Spleen (tissue), 11 donors: ENCODE measurements at regions not wholly inside any gene's neighbourhood (a gene's known extent, or its start where the extent isn't known, plus 50 kb on each side); places are given as distances from the start of the nearest gene placed in this dataset.
"Not testable (repeated sequence)": the region's sequence is repeated elsewhere in the genome, so short reads cannot be mapped to it uniquely, and the experiment has no call there.

Experiments used
- DNase-seq: peaks from one replicate; pipeline ENCODE4 v3.0.0-alpha.2; 2020
- H3K27ac ChIP-seq, 8 donors: fragments of 200-600 bp; sonication (generic) in 7 of 8; 1 replicate in 4 of 8; 2 replicates in 4 of 8; pipeline versions ENCODE4 v1.5.0 to v1.8.0; 2016 to 2021; ENCODE audit warnings: inconsistent platforms in 4 of 8, mild to moderate bottlenecking in 4 of 8, moderate library complexity in 1 of 8
- H3K27me3 ChIP-seq, 7 donors: fragments of 200-600 bp; sonication (generic) in 6 of 7; replicated peaks in 1 of 7; 1 replicate in 4 of 7; 2 replicates in 3 of 7; pipeline versions ENCODE4 v1.5.0 to v1.8.0; 2016 to 2021; ENCODE audit warnings: inconsistent platforms in 3 of 7, mild to moderate bottlenecking in 1 of 7
- H3K36me3 ChIP-seq, 6 donors: fragments of 200-600 bp; sonication (generic) in 5 of 6; 1 replicate in 4 of 6; 2 replicates in 2 of 6; pipeline versions ENCODE4 v1.5.0 to v1.8.0; 2016 to 2021; ENCODE audit warnings: inconsistent platforms in 2 of 6
- H3K4me1 ChIP-seq, 6 donors: fragments of 200-600 bp; sonication (generic) in 5 of 6; 1 replicate in 3 of 6; 2 replicates in 3 of 6; pipeline versions ENCODE4 v1.5.0 to v1.8.0; 2016 to 2021; ENCODE audit warnings: inconsistent platforms in 3 of 6
- H3K4me3 ChIP-seq, 8 donors: fragments of 200-600 bp; sonication (generic) in 7 of 8; 1 replicate in 4 of 8; 2 replicates in 4 of 8; pipeline versions ENCODE4 v1.5.0 to v1.8.0; 2016 to 2021; ENCODE audit warnings: inconsistent platforms in 4 of 8, mild to moderate bottlenecking in 4 of 8, moderate library complexity in 2 of 8
- H3K9me3 ChIP-seq, 8 donors: fragments of 200-600 bp; sonication (generic) in 7 of 8; 1 replicate in 4 of 8; 2 replicates in 4 of 8; pipeline versions ENCODE4 v1.5.0 to v1.8.0; 2016 to 2021; ENCODE audit warnings: inconsistent platforms in 4 of 8
- CTCF ChIP-seq, 11 experiments: fragments of 200-600 bp in 7 of 11; fragments of 450-650 bp in 4 of 11; sonication (generic) in 4 of 11; IDR thresholded peaks in 8 of 11; conservative IDR thresholded peaks in 3 of 11; 1 replicate in 7 of 11; 2 replicates in 4 of 11; pipeline versions ENCODE4 v1.4.0 to v1.8.0; 2016 to 2021; ENCODE audit warnings: antibody characterized with exemption in 11 of 11, inconsistent platforms in 4 of 11, mild to moderate bottlenecking in 1 of 11
- POLR2A ChIP-seq, 3 donors: fragments of 450-650 bp; IDR thresholded peaks; one replicate each; pipeline ENCODE4 v1.5.1; 2017; ENCODE audit warnings: antibody characterized with exemption in 3 of 3, mild to moderate bottlenecking in 1 of 3
- POLR2AphosphoS5 ChIP-seq, 3 donors: sonication (generic); formaldehyde crosslinking; IDR thresholded peaks; one replicate each; pipeline ENCODE4 v1.5.1; 2017; ENCODE audit warnings: antibody characterized with exemption in 3 of 3
- WGBS, 5 donors: extraction: QIAGEN DNeasy Blood & Tissue Kit in 3 of 5; methylation state at CpG; one replicate each; pipeline versions ENCODE4 v1.1.5 to v1.1.7; 2013 to 2018; 5-methylcytosine and 5-hydroxymethylcytosine counted together
- intact Hi-C: fragments of 100-400 bp; cut with DNase I; formaldehyde crosslinking; loops from one replicate; pipeline ENCODE4 v1.15.0; 2023; ENCODE audit warnings: low total_unique reads
- donor health status: healthy with polysubstance abuse.
- donor health status: DM: no; HTN: no; CAD: no; lungs with moderate emphysema.
- donor health status: DM: no; HTN: no; CAD: no.
- donor health status: Bipolar disorder and iron deficiency.
- donor health status: healthy.
- donor health status: DM: no; HTN: no; CAD: no.
- donor health status: DM: yes; HTN: yes; CAD: no.

GRCh38 chr3:147256739-147257138 is 149.6 kb downstream of the ZIC4 start:
- TF ChIP-seq POLR2AphosphoS5 (IDR thresholded peaks at IDR 0.05), result no peak
- no peaks in the 10 kb centered on the region for H3K9me3 ChIP-seq
- H3K36me3 ChIP-seq, result no peaks in the 10 kb centered on the region
- DNase-seq, result no peak
- 72 to 78% (median 74%) methylated on average over 2 of the region's 2 CpGs for WGBS, 5 donors
- intact Hi-C loops, result no loop called here
- H3K4me1 ChIP-seq, result no peaks in the 10 kb centered on the region
- no peak overlapping the region for H3K4me3 ChIP-seq
- no peak overlapping the region for H3K27ac ChIP-seq
- H3K27me3 ChIP-seq, result no peaks in the 10 kb centered on the region

- H3K27me3 ChIP-seq, result no peaks in the 10 kb centered on the region
- H3K27ac ChIP-seq, result no peak overlapping the region
- intact Hi-C loops, result no loop called here
- no peak for DNase-seq
- no peak overlapping the region for H3K4me3 ChIP-seq
- TF ChIP-seq CTCF (IDR thresholded peaks at IDR 0.05 in 8 of 11, conservative IDR thresholded peaks at IDR 0.05 in 3 of 11) (no peak), POLR2A (IDR thresholded peaks at IDR 0.05) (no peak), POLR2AphosphoS5 (IDR thresholded peaks at IDR 0.05) (no peak)
- no peaks in the 10 kb centered on the region for H3K36me3 ChIP-seq
- WGBS, 5 donors, result 85 to 94% (median 89%) methylated on average over 4 of the region's 4 CpGs
- H3K9me3 ChIP-seq, result peaks cover 0 to 13% (median 0%) of the 10 kb centered on the region in 8 donors
- no peaks in the 10 kb centered on the region for H3K4me1 ChIP-seq
These were observed 159.4 kb downstream of the ZIC4 start for GRCh38 chr3:147246906-147247305.

- intact Hi-C loops, H3K36me3 ChIP-seq, DNase-seq, H3K27me3 ChIP-seq, H3K4me1 ChIP-seq, H3K4me3 ChIP-seq, H3K27ac ChIP-seq: not testable (repeated sequence)
- WGBS, 5 donors, result 93 to 97% (median 95%) methylated on average over 21 to 34 of the region's 34 CpGs
- H3K9me3 ChIP-seq, result peaks cover 0 to 13% (median 0%) of the 10 kb centered on the region in 8 donors
These were observed 160.7 kb downstream of the ZIC4 start for GRCh38 chr3:147245638-147246037.

- H3K27me3 ChIP-seq, H3K36me3 ChIP-seq, H3K27ac ChIP-seq, DNase-seq, H3K4me3 ChIP-seq, H3K4me1 ChIP-seq, intact Hi-C loops: not testable (repeated sequence)
- H3K9me3 ChIP-seq, result peaks cover 0 to 13% (median 0%) of the 10 kb centered on the region in 8 donors
- WGBS, 5 donors, result 73 to 92% (median 88%) methylated on average over 10 of the region's 10 CpGs
These were observed 161.3 kb downstream of the ZIC4 start for GRCh38 chr3:147245022-147245421.

GRCh38 chr3:147244397-147244796 is 161.9 kb downstream of the ZIC4 start:
- TF ChIP-seq CTCF (IDR thresholded peaks at IDR 0.05 in 8 of 11, conservative IDR thresholded peaks at IDR 0.05 in 3 of 11), result no peak
- no peak for TF ChIP-seq POLR2AphosphoS5 (IDR thresholded peaks at IDR 0.05)
- TF ChIP-seq POLR2A (IDR thresholded peaks at IDR 0.05), result no peak
- Histone ChIP-seq H3K4me1 (no peaks in the 10 kb centered on the region), H3K27ac (no peak overlapping the region), H3K27me3 (no peaks in the 10 kb centered on the region), H3K4me3 (no peak overlapping the region), H3K36me3 (no peaks in the 10 kb centered on the region), H3K9me3 (peaks cover 0 to 13% (median 0%) of the 10 kb centered on the region in 8 donors)
- intact Hi-C loops, result no loop called here
- DNase-seq, result no peak

- no peaks in the 10 kb centered on the region for H3K36me3 ChIP-seq
- 85 to 96% (median 93%) methylated on average over 1 of the region's 1 CpG for WGBS, 5 donors
- H3K9me3 ChIP-seq, result peaks cover 0 to 4% (median 0%) of the 10 kb centered on the region in 8 donors
- intact Hi-C loops, result no loop called here
- H3K4me1 ChIP-seq, result no peaks in the 10 kb centered on the region
- no peak for DNase-seq
- no peaks in the 10 kb centered on the region for H3K27me3 ChIP-seq
- H3K4me3 ChIP-seq, result no peak overlapping the region
- TF ChIP-seq CTCF (IDR thresholded peaks at IDR 0.05 in 8 of 11, conservative IDR thresholded peaks at IDR 0.05 in 3 of 11) (no peak), POLR2AphosphoS5 (IDR thresholded peaks at IDR 0.05) (no peak), POLR2A (IDR thresholded peaks at IDR 0.05) (no peak)
- no peak overlapping the region for H3K27ac ChIP-seq
These were observed 165.8 kb downstream of the ZIC4 start for GRCh38 chr3:147240581-147240980.
